HepG2 (cell line): ENCODE measurements at regions not wholly inside any gene's neighbourhood (a gene's known extent, or its start where the extent isn't known, plus 50 kb on each side); places are given as distances from the start of the nearest gene placed in this dataset.

Experiments
- ATAC-seq: fragments of 200-7000 bp; cut with Tn5 transposase; 3 replicates; pipeline ENCODE4 v1.9.1; 2020; ENCODE audit warnings: mild to moderate bottlenecking, moderate library complexity
- BruUV-seq: library from RNA; stranded (reverse); fragments of 400-500 nt; replicated peaks from 2 replicates; lab custom pipeline; 2021; lab: Mats Ljungman, UMichigan
- CTCF ChIA-PET: fragments of 300-600 bp; formaldehyde crosslinking; extraction: SDS; loops from one replicate; lab custom pipeline; 2021; ENCODE audit warnings: low total read pairs, inconsistent platforms, low intra/inter-chr PET ratio; lab: Yijun Ruan, JAX
- POLR2A ChIA-PET: fragments of 350-600 bp; sonication (Branson Sonifier 250); formaldehyde crosslinking; loops from one replicate; lab custom pipeline; 2020; ENCODE audit warnings: antibody characterized with exemption, inconsistent platforms; lab: Yijun Ruan, JAX
- DNase-seq: peaks from one replicate; pipeline ENCODE4 v3.0.0-alpha.2; 2015; ENCODE audit warnings: low spot score
- FAIRE-seq: peaks from 3 replicates; lab custom pipeline; 2011; peaks lifted over from hg19 to GRCh38; lab: Jason Lieb, UNC
- H2AFZ ChIP-seq: one replicate; pipeline ENCODE4 v1.6.1; 2011; ENCODE audit warnings: low read length, inconsistent platforms
- H3K27ac ChIP-seq: fragments of 300-600 bp; 3 replicates; pipeline ENCODE4 v1.8.0; 2011; ENCODE audit warnings: mixed run types, mild to moderate bottlenecking, mixed read lengths, low read length, inconsistent platforms; ENCODE audit not compliant: insufficient read depth; ENCODE audit errors: extremely low read length
- H3K27me3 ChIP-seq, 2 experiments: fragments of 200-600 bp in 1 of 2; 2 replicates in 1 of 2; 3 replicates in 1 of 2; pipeline versions ENCODE4 v1.6.0 to v1.8.0; 2011; ENCODE audit warnings: low read length in 2 of 2, mild to moderate bottlenecking in 2 of 2, moderate library complexity in 2 of 2, inconsistent platforms in 1 of 2; ENCODE audit not compliant: insufficient read depth in 2 of 2, control insufficient read depth in 1 of 2
- H3K36me3 ChIP-seq, 2 experiments: fragments of 200-600 bp in 1 of 2; replicated peaks in 1 of 2; 2 replicates in 1 of 2; 3 replicates in 1 of 2; pipeline versions ENCODE4 v1.5.1 to v1.8.0; 2011; ENCODE audit warnings: low read length in 2 of 2, inconsistent platforms in 1 of 2; ENCODE audit not compliant: insufficient read depth in 2 of 2, control insufficient read depth in 1 of 2
- H3K4me1 ChIP-seq: 2 replicates; pipeline ENCODE4 v1.5.1; 2012; ENCODE audit warnings: low read length, inconsistent platforms; ENCODE audit not compliant: insufficient read depth
- H3K4me2 ChIP-seq: 2 replicates; pipeline ENCODE4 v1.6.0; 2011; ENCODE audit warnings: low read depth, low read length, inconsistent platforms
- H3K4me3 ChIP-seq, 3 experiments: fragments of 200-600 bp in 1 of 3; sonication (generic), shearing (Covaris generic) in 1 of 3; replicated peaks in 1 of 3; 2 replicates each; pipeline ENCODE4 v1.5.1; 2011 to 2016; ENCODE audit warnings: low read length in 3 of 3, inconsistent platforms in 2 of 3, low read depth in 2 of 3, mild to moderate bottlenecking in 2 of 3, control low read depth in 1 of 3, mixed read lengths in 1 of 3; ENCODE audit not compliant: insufficient read depth in 1 of 3
- H3K79me2 ChIP-seq: one replicate; pipeline ENCODE4 v1.6.1; 2011; ENCODE audit warnings: low read length, inconsistent platforms; ENCODE audit not compliant: insufficient read depth
- H3K9ac ChIP-seq: 2 replicates; pipeline ENCODE4 v1.6.0; 2011; ENCODE audit warnings: mild to moderate bottlenecking, low read depth, low read length, inconsistent platforms; ENCODE audit not compliant: insufficient read depth
- H3K9me3 ChIP-seq: 2 replicates; pipeline ENCODE4 v1.5.1; 2012; ENCODE audit warnings: mild to moderate bottlenecking, low read length
- H4K20me1 ChIP-seq: 2 replicates; pipeline ENCODE4 v1.6.0; 2011; ENCODE audit warnings: inconsistent platforms, mild to moderate bottlenecking, low read length, moderate library complexity; ENCODE audit not compliant: insufficient read depth
- AHR ChIP-seq: IDR thresholded peaks from 2 replicates; pipeline ENCODE4 v1.6.1; 2018; ENCODE audit warnings: missing genetic modification reagents, missing compliant biosample characterization
- ATM ChIP-seq: fragments of 450-650 bp; IDR thresholded peaks from 2 replicates; pipeline ENCODE4 v1.7.1; 2017; ENCODE audit warnings: mild to moderate bottlenecking, borderline replicate concordance
- HNF4A ChIP-seq: sonication (generic); formaldehyde crosslinking; IDR thresholded peaks from 2 replicates; pipeline ENCODE4 v1.4.0; 2020; ENCODE audit warnings: missing genetic modification reagents
- HNRNPLL ChIP-seq: fragments of 200-400 bp; formaldehyde crosslinking; IDR thresholded peaks from 2 replicates; pipeline ENCODE4 v1.6.1; 2017; ENCODE audit warnings: mild to moderate bottlenecking, low read depth, low read length; ENCODE audit not compliant: poor library complexity, severe bottlenecking
- HOXA7 ChIP-seq: sonication (generic); formaldehyde crosslinking; IDR thresholded peaks from 2 replicates; pipeline ENCODE4 v1.8.1; 2022; ENCODE audit warnings: mild to moderate bottlenecking, missing genetic modification reagents, moderate library complexity
- JUN ChIP-seq: sonication (generic); formaldehyde crosslinking; IDR thresholded peaks from 2 replicates; pipeline ENCODE4 v1.4.0; 2020; ENCODE audit warnings: mild to moderate bottlenecking, missing genetic modification reagents
- KDM2A ChIP-seq: sonication (generic); formaldehyde crosslinking; IDR thresholded peaks from 2 replicates; pipeline ENCODE4 v1.4.0; 2020; ENCODE audit warnings: low read depth, missing genetic modification reagents, borderline replicate concordance
- KDM4B ChIP-seq: sonication (generic); formaldehyde crosslinking; IDR thresholded peaks from 2 replicates; pipeline ENCODE4 v1.4.0; 2020; ENCODE audit warnings: missing genetic modification reagents
- TCF7L2 ChIP-seq: IDR thresholded peaks from 2 replicates; pipeline ENCODE4 v1.6.1; 2011; ENCODE audit warnings: mild to moderate bottlenecking, low read depth, low read length, moderate library complexity
- THYN1 ChIP-seq: sonication (generic); formaldehyde crosslinking; IDR thresholded peaks from 2 replicates; pipeline ENCODE4 v1.8.1; 2023; ENCODE audit warnings: low read depth, mild to moderate bottlenecking, moderate library complexity, missing genetic modification reagents, borderline replicate concordance
- ZFP36L1 ChIP-seq: sonication (generic); formaldehyde crosslinking; IDR thresholded peaks from 2 replicates; pipeline ENCODE4 v1.8.0; 2022; ENCODE audit warnings: mild to moderate bottlenecking, missing genetic modification reagents, moderate library complexity
- ZNF180 ChIP-seq: sonication (generic); formaldehyde crosslinking; IDR thresholded peaks from 2 replicates; pipeline ENCODE4 v1.4.0; 2020; ENCODE audit warnings: low read depth, missing genetic modification reagents, borderline replicate concordance
- ZNF253 ChIP-seq: sonication (generic); formaldehyde crosslinking; IDR thresholded peaks from 2 replicates; pipeline ENCODE4 v1.8.0; 2022; ENCODE audit warnings: mild to moderate bottlenecking, missing genetic modification reagents, borderline replicate concordance
- ZNF530 ChIP-seq: sonication (generic); formaldehyde crosslinking; IDR thresholded peaks from 2 replicates; pipeline ENCODE4 v1.5.0; 2020; ENCODE audit warnings: low read depth, mild to moderate bottlenecking, missing genetic modification reagents
- ZNF784 ChIP-seq: sonication (generic); formaldehyde crosslinking; IDR thresholded peaks from 2 replicates; pipeline ENCODE4 v1.5.1; 2020; ENCODE audit warnings: missing genetic modification reagents, mild to moderate bottlenecking, borderline replicate concordance
- WGBS: methylation state at CpG from one replicate; pipeline ENCODE4 v1.1.6; 2017; ENCODE audit warnings: low lambda C conversion rate; 5-methylcytosine and 5-hydroxymethylcytosine counted together
- in situ Hi-C: cut with HindIII; loops from 2 replicates; pipeline ENCODE4 v1.10.0; 2017; ENCODE audit warnings: low pct_unique_long_range_greater_than_20kb; ENCODE audit not compliant: extremely low pct_ligation_motif_present
- intact Hi-C: fragments of 100-400 bp; cut with micrococcal nuclease; formaldehyde crosslinking; loops from one replicate; pipeline ENCODE4 v1.10.0; 2022; ENCODE audit not compliant: unreplicated experiment

GRCh38 chr13:103430368-103430767 lies 364.2 kb upstream of the SLC10A2 start (continued):
- TF ChIP-seq HNRNPLL (no peak), ZNF180 (no peak), JUN (CRISPR knock-in tag) (no peak), ZNF530 (CRISPR knock-in tag) (no peak), THYN1 (no peak), ATM (no peak), HNF4A (CRISPR knock-in tag) (no peak), KDM4B (CRISPR knock-in tag) (no peak), KDM2A (CRISPR knock-in tag) (no peak), HOXA7 (CRISPR knock-in tag) (no peak)

GRCh38 chr13:103410002-103410401 lies 343.8 kb upstream of the SLC10A2 start:
- H3K27me3 ChIP-seq: no peaks in the 10 kb centered on the region; a peak in 1 of 5 replicates
- TF ChIP-seq AHR (CRISPR knock-in tag) (no peak), TCF7L2 (no peak), ZFP36L1 (CRISPR knock-in tag) (no peak), ZNF784 (no peak), ZNF253 (CRISPR knock-in tag) (no peak)
- no peak for ATAC-seq
- no peaks in the 10 kb centered on the region for H4K20me1 ChIP-seq
- DNase-seq: no peak
- no peak overlapping the region for H3K9ac ChIP-seq
- 10% methylated on average over 4 of the region's 4 CpGs for WGBS
- ChIA-PET CTCF (no interaction called here), POLR2A (no interaction called here)
- no peak for FAIRE-seq
- no peak overlapping the region for H3K4me3 ChIP-seq
- peaks cover 81% of the 10 kb centered on the region for H3K9me3 ChIP-seq
- no peaks in the 10 kb centered on the region for H3K4me1 ChIP-seq
- intact Hi-C loops: no loop called here
- no TSS peak for BruUV-seq
- no peak overlapping the region for H2AFZ ChIP-seq
- no peak overlapping the region for H3K4me2 ChIP-seq
- no peaks in the 10 kb centered on the region for H3K79me2 ChIP-seq
- H3K36me3 ChIP-seq: no peaks in the 10 kb centered on the region
- in situ Hi-C loops: no loop called here
- no peak overlapping the region for H3K27ac ChIP-seq
